PC-9 (cell line): ENCODE measurements at regions not wholly inside any gene's neighbourhood (a gene's known extent, or its start where the extent isn't known, plus 50 kb on each side); places are given as distances from the start of the nearest gene placed in this dataset.

ENCODE experiments used
- BruUV-seq: library from RNA; stranded (reverse); fragments of 400-500 nt; replicated peaks from 2 replicates; lab custom pipeline; 2021; lab: Mats Ljungman, UMichigan
- CTCF ChIA-PET: fragments of 300-600 bp; sonication (Branson Sonifier 250); formaldehyde crosslinking; loops from one replicate; lab custom pipeline; 2022; ENCODE audit warnings: antibody characterized with exemption; lab: Charles Lee
- POLR2A ChIA-PET: fragments of 300-600 bp; sonication (Branson Sonifier 250); formaldehyde crosslinking; loops from one replicate; lab custom pipeline; 2022; ENCODE audit warnings: antibody characterized with exemption; ENCODE audit not compliant: unreplicated experiment; lab: Charles Lee
- DNase-seq, 2 experiments: peaks; one replicate each; pipeline versions ENCODE4 v3.0.0 to v3.0.0-alpha.2; 2015 to 2022; ENCODE audit warnings: mixed read lengths in 1 of 2
- H2AFZ ChIP-seq: fragments of 200-600 bp; sonication (generic); 2 replicates; pipeline ENCODE4 v1.8.1; 2017; ENCODE audit warnings: antibody characterized with exemption
- H3F3A ChIP-seq: fragments of 200-600 bp; sonication (generic); 2 replicates; pipeline ENCODE4 v1.8.1; 2017; ENCODE audit warnings: antibody characterized with exemption, mild to moderate bottlenecking, low read depth; ENCODE audit not compliant: insufficient read depth
- H3K27ac ChIP-seq: fragments of 200-600 bp; sonication (generic); 2 replicates; pipeline ENCODE4 v1.6.1; 2016; ENCODE audit warnings: mixed run types
- H3K27me3 ChIP-seq: fragments of 200-600 bp; sonication (generic); 2 replicates; pipeline ENCODE4 v1.6.1; 2016; ENCODE audit warnings: low read depth, mixed run types; ENCODE audit not compliant: insufficient read depth
- H3K36me3 ChIP-seq: fragments of 200-600 bp; sonication (generic); 2 replicates; pipeline ENCODE4 v1.6.1; 2016; ENCODE audit warnings: low read depth, mixed run types
- H3K4me1 ChIP-seq: fragments of 200-600 bp; sonication (generic); replicated peaks from 2 replicates; pipeline ENCODE4 v1.6.1; 2016; ENCODE audit warnings: mixed run types; ENCODE audit not compliant: insufficient read depth
- H3K4me2 ChIP-seq: fragments of 200-600 bp; sonication (generic); 2 replicates; pipeline ENCODE4 v1.6.1; 2017; ENCODE audit warnings: mixed run types
- H3K4me3 ChIP-seq: fragments of 200-600 bp; sonication (generic); 2 replicates; pipeline ENCODE4 v1.6.1; 2016; ENCODE audit warnings: mixed run types
- H3K79me2 ChIP-seq: fragments of 200-600 bp; sonication (generic); 2 replicates; pipeline ENCODE4 v1.6.1; 2017; ENCODE audit warnings: low read depth, mixed run types
- H3K9me2 ChIP-seq: fragments of 200-600 bp; sonication (generic); 2 replicates; pipeline ENCODE4 v1.8.1; 2017; ENCODE audit warnings: mild to moderate bottlenecking; ENCODE audit not compliant: insufficient read depth
- H3K9me3 ChIP-seq: fragments of 200-600 bp; sonication (generic); 2 replicates; pipeline ENCODE4 v1.8.1; 2016; ENCODE audit warnings: low read depth; ENCODE audit not compliant: insufficient read depth
- H4K20me1 ChIP-seq: fragments of 200-600 bp; sonication (generic); 2 replicates; pipeline ENCODE4 v1.8.1; 2017; ENCODE audit not compliant: insufficient read depth
- CTCF ChIP-seq: fragments of 200-600 bp; sonication (generic); conservative IDR thresholded peaks from 2 replicates; pipeline ENCODE4 v1.6.1; 2017; ENCODE audit warnings: mixed run types, antibody characterized with exemption, mild to moderate bottlenecking, moderate library complexity
- EZH2 ChIP-seq: fragments of 200-600 bp; sonication (generic); IDR thresholded peaks from 2 replicates; pipeline ENCODE4 v1.8.0; 2017; ENCODE audit warnings: antibody characterized with exemption, low read depth
- intact Hi-C: fragments of 100-400 bp; cut with micrococcal nuclease; formaldehyde crosslinking; loops from one replicate; pipeline ENCODE4 v1.10.0; 2022; ENCODE audit not compliant: unreplicated experiment

DNA sequence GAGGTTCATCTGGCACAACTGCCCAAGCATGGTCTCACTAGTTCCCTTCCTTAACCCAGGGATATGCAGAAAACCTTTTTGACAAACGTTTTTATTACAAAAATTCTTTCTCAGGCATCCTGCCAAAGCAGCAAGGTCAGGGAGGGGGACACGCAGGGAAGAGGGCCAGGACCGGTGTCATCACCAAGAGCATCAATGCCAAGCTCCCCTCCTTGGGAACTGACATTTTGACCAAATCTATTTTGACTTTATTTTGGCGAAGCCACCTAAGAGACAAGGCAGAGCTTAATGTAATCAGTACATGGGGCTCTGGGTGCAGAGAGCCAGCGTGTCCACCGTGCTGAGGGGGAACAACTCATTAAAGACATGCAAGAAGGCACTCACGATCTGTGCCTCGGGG is 265.2 kb downstream of the CBLN1 start:
- Histone ChIP-seq H3K27ac (no peak overlapping the region), H3F3A (no peaks in the 10 kb centered on the region), H3K4me1 (no peaks in the 10 kb centered on the region), H3K4me3 (no peak overlapping the region), H3K9me2 (no peaks in the 10 kb centered on the region), H3K79me2 (no peaks in the 10 kb centered on the region), H3K9me3 (no peaks in the 10 kb centered on the region), H4K20me1 (no peaks in the 10 kb centered on the region), H3K36me3 (no peaks in the 10 kb centered on the region), H3K27me3 (peaks cover 32% of the 10 kb centered on the region), H3K4me2 (no peak overlapping the region), H2AFZ (no peak overlapping the region)
- TF ChIP-seq CTCF, result no peak
- TF ChIP-seq EZH2, result no peak
- ChIA-PET POLR2A (no interaction called here), CTCF (no interaction called here)
- intact Hi-C loops, result no loop called here
- BruUV-seq, result no TSS peak
- no peak for DNase-seq

- DNase-seq, result no peak
- Histone ChIP-seq H3K4me2 (no peak overlapping the region), H3K9me2 (no peaks in the 10 kb centered on the region), H2AFZ (no peak overlapping the region), H3K36me3 (no peaks in the 10 kb centered on the region), H3K9me3 (no peaks in the 10 kb centered on the region), H4K20me1 (no peaks in the 10 kb centered on the region), H3K27ac (no peak overlapping the region), H3K4me1 (no peaks in the 10 kb centered on the region), H3F3A (no peaks in the 10 kb centered on the region), H3K27me3 (peaks cover 19% of the 10 kb centered on the region), H3K4me3 (no peak overlapping the region), H3K79me2 (no peaks in the 10 kb centered on the region)
- no TSS peak for BruUV-seq
- intact Hi-C loops, result no loop called here
- ChIA-PET POLR2A (no interaction called here), CTCF (no interaction called here)
- TF ChIP-seq CTCF (no peak), EZH2 (no peak)
These were observed 266.4 kb downstream of the CBLN1 start for GRCh38 chr16:49015225-49015592.

- H3K79me2 ChIP-seq, result no peaks in the 10 kb centered on the region
- no peak overlapping the region for H3K27ac ChIP-seq
- H3K36me3 ChIP-seq, result no peaks in the 10 kb centered on the region
- no peaks in the 10 kb centered on the region for H3K4me1 ChIP-seq
- no peaks in the 10 kb centered on the region for H3K9me2 ChIP-seq
- CTCF ChIA-PET, result no interaction called here
- H3K27me3 ChIP-seq, result peaks cover 13% of the 10 kb centered on the region
- H3K9me3 ChIP-seq, result no peaks in the 10 kb centered on the region
- no peak overlapping the region for H2AFZ ChIP-seq
- no TSS peak for BruUV-seq
- no peaks in the 10 kb centered on the region for H3F3A ChIP-seq
- H3K4me2 ChIP-seq, result no peak overlapping the region
- POLR2A ChIA-PET, result no interaction called here
- TF ChIP-seq CTCF (no peak), EZH2 (no peak)
- intact Hi-C loops, result no loop called here
- H4K20me1 ChIP-seq, result no peaks in the 10 kb centered on the region
- no peak for DNase-seq
- H3K4me3 ChIP-seq, result no peak overlapping the region
These were observed 267.1 kb downstream of the CBLN1 start for GRCh38 chr16:49014277-49015224.
